Right lobe of liver (tissue), 4 donors: ENCODE measurements at regions not wholly inside any gene's neighbourhood (a gene's known extent, or its start where the extent isn't known, plus 50 kb on each side); places are given as distances from the start of the nearest gene placed in this dataset.

Source experiments
- POLR2A ChIP-seq: fragments of 450-650 bp; IDR thresholded peaks from one replicate; pipeline ENCODE4 v1.6.1; 2017; ENCODE audit warnings: antibody characterized with exemption, mild to moderate bottlenecking
- TF ChIP-seq, protein P1 (sequence below), 4 donors: fragments of 200-600 bp in 3 of 4; fragments of 450-650 bp in 1 of 4; IDR thresholded peaks; one replicate each; pipeline versions ENCODE4 v1.5.1 to v1.8.0; 2016 to 2022; ENCODE audit warnings: antibody characterized with exemption in 4 of 4, mild to moderate bottlenecking in 2 of 4
- donor health status: DM: no; HTN: no; CAD: no.
- donor health status: DM: no; HTN: no; CAD: no.
- donor health status: DM: no; HTN: yes; CAD: no.

DNA sequence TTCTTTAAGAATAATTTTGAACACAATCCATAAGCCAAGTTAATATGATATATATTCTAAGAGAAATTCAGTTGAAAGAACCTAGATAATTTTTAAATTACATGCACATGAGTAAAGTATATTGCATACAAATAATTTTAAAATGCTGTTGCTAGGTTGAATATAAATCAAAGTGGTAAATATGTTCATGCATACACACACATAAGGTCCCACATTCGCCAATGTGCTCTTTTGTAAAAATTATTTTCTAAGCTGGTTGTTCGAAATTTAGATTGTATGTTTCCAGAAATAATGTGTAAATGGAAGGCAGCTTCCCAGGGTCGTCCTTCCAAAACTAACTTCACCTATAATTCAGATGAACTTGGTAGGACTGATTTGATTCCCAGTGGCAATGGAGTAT, 173.7 kb upstream of the CCDC196 start:
- TF ChIP-seq, protein P1, sequence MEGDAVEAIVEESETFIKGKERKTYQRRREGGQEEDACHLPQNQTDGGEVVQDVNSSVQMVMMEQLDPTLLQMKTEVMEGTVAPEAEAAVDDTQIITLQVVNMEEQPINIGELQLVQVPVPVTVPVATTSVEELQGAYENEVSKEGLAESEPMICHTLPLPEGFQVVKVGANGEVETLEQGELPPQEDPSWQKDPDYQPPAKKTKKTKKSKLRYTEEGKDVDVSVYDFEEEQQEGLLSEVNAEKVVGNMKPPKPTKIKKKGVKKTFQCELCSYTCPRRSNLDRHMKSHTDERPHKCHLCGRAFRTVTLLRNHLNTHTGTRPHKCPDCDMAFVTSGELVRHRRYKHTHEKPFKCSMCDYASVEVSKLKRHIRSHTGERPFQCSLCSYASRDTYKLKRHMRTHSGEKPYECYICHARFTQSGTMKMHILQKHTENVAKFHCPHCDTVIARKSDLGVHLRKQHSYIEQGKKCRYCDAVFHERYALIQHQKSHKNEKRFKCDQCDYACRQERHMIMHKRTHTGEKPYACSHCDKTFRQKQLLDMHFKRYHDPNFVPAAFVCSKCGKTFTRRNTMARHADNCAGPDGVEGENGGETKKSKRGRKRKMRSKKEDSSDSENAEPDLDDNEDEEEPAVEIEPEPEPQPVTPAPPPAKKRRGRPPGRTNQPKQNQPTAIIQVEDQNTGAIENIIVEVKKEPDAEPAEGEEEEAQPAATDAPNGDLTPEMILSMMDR (IDR thresholded peaks at IDR 0.05) = no peak
- no peak for TF ChIP-seq POLR2A
